ENCODE measurements at regions not wholly inside any gene's neighbourhood (a gene's known extent, or its start where the extent isn't known, plus 50 kb on each side); places are given as distances from the start of the nearest gene placed in this dataset.
A peak's percentile ranks its signal among the peaks of the same experiment; 100 is the strongest.

- Histone ChIP-seq H3K4me3 (no peak overlapping the region), H3K9me3 (ENCODE audit: control insufficient read depth in 4 of 4, insufficient read depth in 3 of 4, low read length in 3 of 4) (peaks cover 0 to 2% (median 0%) of the 10 kb centered on the region in 4 donors), H3K4me1 (ENCODE audit: control insufficient read depth in 5 of 5, insufficient read depth in 5 of 5, low read length in 5 of 5) (peaks cover 0 to 41% (median 7%) of the 10 kb centered on the region in 5 donors), H3K27ac (ENCODE audit: low read depth in 1 of 2, low read length in 1 of 2) (no peak overlapping the region), H3K36me3 (ENCODE audit: control insufficient read depth in 4 of 4, insufficient read depth in 4 of 4, low read length in 4 of 4) (no peaks in the 10 kb centered on the region), H3K27me3 (ENCODE audit: control insufficient read depth in 3 of 3, insufficient read depth in 3 of 3, low read length in 2 of 3) (no peaks in the 10 kb centered on the region), H3K9ac (ENCODE audit: insufficient read depth in 1 of 2, low read length in 2 of 2) (no peak overlapping the region)
- TF ChIP-seq CTCF (IDR thresholded peaks at IDR 0.05; ENCODE audit: control extremely low read depth, extremely low read depth) = no peak
- ATAC-seq (ENCODE audit: insufficient read depth, low FRiP score) (no peak), DNase-seq (peak in 1 of 3 donors; percentile 36)
Measured at GRCh38 chr18:54774423-54774822, 53.9 kb upstream of the RAB27B start.

GRCh38 chr18:54774981-54775665, 53.2 kb upstream of the RAB27B start:
- 61 to 71% methylated on average over 6 of the region's 6 CpGs for WGBS, 2 donors
- Histone ChIP-seq H3K9ac (ENCODE audit: insufficient read depth in 1 of 2, low read length in 2 of 2) (no peak overlapping the region), H3K9me3 (ENCODE audit: control insufficient read depth in 4 of 4, insufficient read depth in 3 of 4, low read length in 3 of 4) (peaks cover 0 to 4% (median 0%) of the 10 kb centered on the region in 4 donors), H3K27ac (ENCODE audit: low read depth in 1 of 2, low read length in 1 of 2) (no peak overlapping the region), H3K4me3 (no peak overlapping the region), H3K27me3 (ENCODE audit: control insufficient read depth in 3 of 3, insufficient read depth in 3 of 3, low read length in 2 of 3) (no peaks in the 10 kb centered on the region), H3K4me1 (ENCODE audit: control insufficient read depth in 5 of 5, insufficient read depth in 5 of 5, low read length in 5 of 5) (peaks cover 0 to 36% (median 7%) of the 10 kb centered on the region in 5 donors), H3K36me3 (ENCODE audit: control insufficient read depth in 4 of 4, insufficient read depth in 4 of 4, low read length in 4 of 4) (no peaks in the 10 kb centered on the region)
- ATAC-seq (ENCODE audit: insufficient read depth, low FRiP score) (no peak), DNase-seq (peak; percentile 16 to 67 (median 66))
- no peak for TF ChIP-seq CTCF (IDR thresholded peaks at IDR 0.05; ENCODE audit: control extremely low read depth, extremely low read depth)

- WGBS, 2 donors = 79 to 91% methylated on average over 3 of the region's 3 CpGs
- Histone ChIP-seq H3K4me1 (ENCODE audit: control insufficient read depth in 5 of 5, insufficient read depth in 5 of 5, low read length in 5 of 5) (peaks cover 0 to 36% (median 7%) of the 10 kb centered on the region in 5 donors), H3K27me3 (ENCODE audit: control insufficient read depth in 3 of 3, insufficient read depth in 3 of 3, low read length in 2 of 3) (no peaks in the 10 kb centered on the region), H3K27ac (ENCODE audit: low read depth in 1 of 2, low read length in 1 of 2) (no peak overlapping the region), H3K4me3 (no peak overlapping the region), H3K9me3 (ENCODE audit: control insufficient read depth in 4 of 4, insufficient read depth in 3 of 4, low read length in 3 of 4) (peaks cover 0 to 5% (median 0%) of the 10 kb centered on the region in 4 donors), H3K9ac (ENCODE audit: insufficient read depth in 1 of 2, low read length in 2 of 2) (no peak overlapping the region), H3K36me3 (ENCODE audit: control insufficient read depth in 4 of 4, insufficient read depth in 4 of 4, low read length in 4 of 4) (no peaks in the 10 kb centered on the region)
- ATAC-seq (ENCODE audit: insufficient read depth, low FRiP score) (no peak), DNase-seq (no peak)
- TF ChIP-seq CTCF (IDR thresholded peaks at IDR 0.05; ENCODE audit: control extremely low read depth, extremely low read depth) = no peak
Measured at GRCh38 chr18:54775686-54776085, 52.6 kb upstream of the RAB27B start.
